Neural cell (in vitro differentiated cells): ENCODE measurements at regions not wholly inside any gene's neighbourhood (a gene's known extent, or its start where the extent isn't known, plus 50 kb on each side); places are given as distances from the start of the nearest gene placed in this dataset.

Experiments
- H2AFZ ChIP-seq: fragments of 200-600, 300-800 bp; sonication (generic), shearing (Covaris generic); 2 replicates; pipeline ENCODE4 v1.6.0; 2014; ENCODE audit warnings: low read depth, mild to moderate bottlenecking, antibody characterized with exemption, low read length, moderate library complexity
- H3F3A ChIP-seq: fragments of 200-600 bp; shearing (Covaris generic); 2 replicates; pipeline ENCODE4 v1.6.1; 2016; ENCODE audit warnings: mild to moderate bottlenecking, moderate library complexity, mixed read lengths, antibody characterized with exemption, low read length; ENCODE audit not compliant: insufficient read depth, poor library complexity, severe bottlenecking
- H3K27ac ChIP-seq: fragments of 200-600, 300-800 bp; sonication (generic), shearing (Covaris generic); 2 replicates; pipeline ENCODE4 v1.5.1; 2014; ENCODE audit warnings: mild to moderate bottlenecking, low read length, moderate library complexity
- H3K27me3 ChIP-seq: fragments of 300-800, 200-600 bp; sonication (generic), shearing (Covaris generic); 2 replicates; pipeline ENCODE4 v1.6.0; 2014; ENCODE audit warnings: mild to moderate bottlenecking, low read depth, low read length, moderate library complexity; ENCODE audit not compliant: insufficient read depth
- H3K36me3 ChIP-seq: fragments of 300-800, 200-600 bp; sonication (generic), shearing (Covaris generic); 2 replicates; pipeline ENCODE4 v1.5.1; 2014; ENCODE audit warnings: mild to moderate bottlenecking, antibody characterized with exemption, low read length, moderate library complexity; ENCODE audit not compliant: insufficient read depth
- H3K4me2 ChIP-seq: fragments of 300-800, 200-600 bp; sonication (generic), shearing (Covaris generic); 2 replicates; pipeline ENCODE4 v1.6.0; 2014; ENCODE audit warnings: mild to moderate bottlenecking, low read length
- H3K4me3 ChIP-seq: fragments of 300-800, 200-600 bp; sonication (generic), shearing (Covaris generic); 2 replicates; pipeline ENCODE4 v1.5.1; 2014; ENCODE audit warnings: mild to moderate bottlenecking, low read length, moderate library complexity
- H3K79me2 ChIP-seq: fragments of 200-600 bp; shearing (Covaris generic); replicated peaks from 2 replicates; pipeline ENCODE4 v1.6.0; 2014; ENCODE audit warnings: mild to moderate bottlenecking, low read length, moderate library complexity; ENCODE audit not compliant: insufficient read depth
- H3K9ac ChIP-seq: fragments of 300-800, 200-600 bp; sonication (generic), shearing (Covaris generic); 2 replicates; pipeline ENCODE4 v1.6.1; 2016; ENCODE audit warnings: mild to moderate bottlenecking, low read length, mixed read lengths
- H3K9me2 ChIP-seq: fragments of 200-600 bp; shearing (Covaris generic); 2 replicates; pipeline ENCODE4 v1.6.1; 2016; ENCODE audit warnings: mild to moderate bottlenecking, low read length, mixed read lengths; ENCODE audit not compliant: insufficient read depth
- H3K9me3 ChIP-seq: fragments of 200-600, 300-800 bp; sonication (generic), shearing (Covaris generic); 2 replicates; pipeline ENCODE4 v1.6.1; 2016; ENCODE audit warnings: mild to moderate bottlenecking, mixed run types, low read length, moderate library complexity, mixed read lengths
- H4K20me1 ChIP-seq: fragments of 200-600 bp; shearing (Covaris generic); 2 replicates; pipeline ENCODE4 v1.6.1; 2016; ENCODE audit warnings: mild to moderate bottlenecking, mixed run types; ENCODE audit not compliant: insufficient read depth
- EP300 ChIP-seq: fragments of 450-650 bp; conservative IDR thresholded peaks from 2 replicates; pipeline ENCODE4 v1.6.1; 2014; ENCODE audit warnings: antibody characterized with exemption, mild to moderate bottlenecking, moderate library complexity; ENCODE audit not compliant: poor library complexity, severe bottlenecking
- EZH2 ChIP-seq: fragments of 200-600, 300-800 bp; shearing (Covaris generic), sonication (generic); IDR thresholded peaks from 2 replicates; pipeline ENCODE4 v1.6.1; 2014; ENCODE audit warnings: antibody characterized with exemption, low read length, borderline replicate concordance, mild to moderate bottlenecking; ENCODE audit not compliant: insufficient read depth, poor library complexity, severe bottlenecking
- MXI1 ChIP-seq: fragments of 450-650 bp; conservative IDR thresholded peaks from 2 replicates; pipeline ENCODE4 v1.6.1; 2014; ENCODE audit warnings: antibody characterized with exemption, mild to moderate bottlenecking; ENCODE audit not compliant: poor library complexity, severe bottlenecking
- POLR2AphosphoS5 ChIP-seq: IDR thresholded peaks from 2 replicates; pipeline ENCODE4 v1.6.1; 2012
- RAD21 ChIP-seq: fragments of 450-650 bp; conservative IDR thresholded peaks from 2 replicates; pipeline ENCODE4 v1.6.1; 2014; ENCODE audit warnings: antibody characterized with exemption, mild to moderate bottlenecking, moderate library complexity
- SMC3 ChIP-seq: fragments of 450-650 bp; conservative IDR thresholded peaks from 2 replicates; pipeline ENCODE4 v1.6.1; 2014; ENCODE audit warnings: antibody characterized with exemption, mild to moderate bottlenecking, moderate library complexity; ENCODE audit not compliant: poor library complexity
- TAF1 ChIP-seq: IDR thresholded peaks from 2 replicates; pipeline ENCODE4 v1.6.1; 2012; ENCODE audit warnings: low read depth
- TF ChIP-seq, protein P1 (sequence below): fragments of 450-650 bp; IDR thresholded peaks from 2 replicates; pipeline ENCODE4 v1.5.1; 2014; ENCODE audit warnings: antibody characterized with exemption, mild to moderate bottlenecking, moderate library complexity; ENCODE audit not compliant: poor library complexity, severe bottlenecking
- TF ChIP-seq, protein P2 (sequence below): IDR thresholded peaks from 2 replicates; pipeline ENCODE4 v1.6.1; 2012; ENCODE audit warnings: borderline replicate concordance

DNA sequence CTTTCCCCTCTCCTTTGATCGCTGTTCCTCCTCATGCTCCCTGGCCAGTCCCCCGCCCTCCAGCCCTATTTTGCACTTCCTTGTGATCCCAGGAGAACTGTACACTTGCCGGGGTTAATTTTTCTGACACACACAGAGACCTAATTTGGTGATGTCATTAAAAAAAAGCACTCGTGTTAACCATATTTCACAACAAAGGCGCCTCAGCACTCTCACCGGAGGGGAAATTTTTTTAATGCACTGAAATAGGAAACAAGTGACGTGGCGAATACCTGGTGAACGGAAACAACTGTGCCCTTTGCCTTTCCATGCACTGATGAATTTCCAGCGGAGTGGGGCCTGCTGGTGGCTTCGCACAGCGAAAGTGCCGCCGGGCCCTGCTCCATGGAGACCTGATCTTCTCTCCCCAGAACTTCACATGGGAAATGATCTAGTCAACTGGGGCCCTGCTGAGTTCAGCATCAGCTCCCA lies 53.9 kb upstream of the TAGAP start:
- H2AFZ ChIP-seq = no peak overlapping the region
- no peaks in the 10 kb centered on the region for H3K9me2 ChIP-seq
- H3K27me3 ChIP-seq = no peaks in the 10 kb centered on the region
- no peaks in the 10 kb centered on the region for H3K36me3 ChIP-seq
- H4K20me1 ChIP-seq = no peaks in the 10 kb centered on the region
- H3K9ac ChIP-seq = no peak overlapping the region
- H3K27ac ChIP-seq = no peak overlapping the region
- H3K9me3 ChIP-seq = no peaks in the 10 kb centered on the region
- H3K79me2 ChIP-seq = no peaks in the 10 kb centered on the region
- no peak for TF ChIP-seq MXI1
- no peak for TF ChIP-seq EZH2
- TF ChIP-seq, protein P1, sequence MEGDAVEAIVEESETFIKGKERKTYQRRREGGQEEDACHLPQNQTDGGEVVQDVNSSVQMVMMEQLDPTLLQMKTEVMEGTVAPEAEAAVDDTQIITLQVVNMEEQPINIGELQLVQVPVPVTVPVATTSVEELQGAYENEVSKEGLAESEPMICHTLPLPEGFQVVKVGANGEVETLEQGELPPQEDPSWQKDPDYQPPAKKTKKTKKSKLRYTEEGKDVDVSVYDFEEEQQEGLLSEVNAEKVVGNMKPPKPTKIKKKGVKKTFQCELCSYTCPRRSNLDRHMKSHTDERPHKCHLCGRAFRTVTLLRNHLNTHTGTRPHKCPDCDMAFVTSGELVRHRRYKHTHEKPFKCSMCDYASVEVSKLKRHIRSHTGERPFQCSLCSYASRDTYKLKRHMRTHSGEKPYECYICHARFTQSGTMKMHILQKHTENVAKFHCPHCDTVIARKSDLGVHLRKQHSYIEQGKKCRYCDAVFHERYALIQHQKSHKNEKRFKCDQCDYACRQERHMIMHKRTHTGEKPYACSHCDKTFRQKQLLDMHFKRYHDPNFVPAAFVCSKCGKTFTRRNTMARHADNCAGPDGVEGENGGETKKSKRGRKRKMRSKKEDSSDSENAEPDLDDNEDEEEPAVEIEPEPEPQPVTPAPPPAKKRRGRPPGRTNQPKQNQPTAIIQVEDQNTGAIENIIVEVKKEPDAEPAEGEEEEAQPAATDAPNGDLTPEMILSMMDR = no peak
- no peak for TF ChIP-seq TAF1
- TF ChIP-seq POLR2AphosphoS5 = no peak
- TF ChIP-seq, protein P2, sequence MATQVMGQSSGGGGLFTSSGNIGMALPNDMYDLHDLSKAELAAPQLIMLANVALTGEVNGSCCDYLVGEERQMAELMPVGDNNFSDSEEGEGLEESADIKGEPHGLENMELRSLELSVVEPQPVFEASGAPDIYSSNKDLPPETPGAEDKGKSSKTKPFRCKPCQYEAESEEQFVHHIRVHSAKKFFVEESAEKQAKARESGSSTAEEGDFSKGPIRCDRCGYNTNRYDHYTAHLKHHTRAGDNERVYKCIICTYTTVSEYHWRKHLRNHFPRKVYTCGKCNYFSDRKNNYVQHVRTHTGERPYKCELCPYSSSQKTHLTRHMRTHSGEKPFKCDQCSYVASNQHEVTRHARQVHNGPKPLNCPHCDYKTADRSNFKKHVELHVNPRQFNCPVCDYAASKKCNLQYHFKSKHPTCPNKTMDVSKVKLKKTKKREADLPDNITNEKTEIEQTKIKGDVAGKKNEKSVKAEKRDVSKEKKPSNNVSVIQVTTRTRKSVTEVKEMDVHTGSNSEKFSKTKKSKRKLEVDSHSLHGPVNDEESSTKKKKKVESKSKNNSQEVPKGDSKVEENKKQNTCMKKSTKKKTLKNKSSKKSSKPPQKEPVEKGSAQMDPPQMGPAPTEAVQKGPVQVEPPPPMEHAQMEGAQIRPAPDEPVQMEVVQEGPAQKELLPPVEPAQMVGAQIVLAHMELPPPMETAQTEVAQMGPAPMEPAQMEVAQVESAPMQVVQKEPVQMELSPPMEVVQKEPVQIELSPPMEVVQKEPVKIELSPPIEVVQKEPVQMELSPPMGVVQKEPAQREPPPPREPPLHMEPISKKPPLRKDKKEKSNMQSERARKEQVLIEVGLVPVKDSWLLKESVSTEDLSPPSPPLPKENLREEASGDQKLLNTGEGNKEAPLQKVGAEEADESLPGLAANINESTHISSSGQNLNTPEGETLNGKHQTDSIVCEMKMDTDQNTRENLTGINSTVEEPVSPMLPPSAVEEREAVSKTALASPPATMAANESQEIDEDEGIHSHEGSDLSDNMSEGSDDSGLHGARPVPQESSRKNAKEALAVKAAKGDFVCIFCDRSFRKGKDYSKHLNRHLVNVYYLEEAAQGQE = no peak
- TF ChIP-seq SMC3 = no peak
- TF ChIP-seq RAD21 = no peak
- no peak for TF ChIP-seq EP300
- no peak overlapping the region for H3K4me3 ChIP-seq
- no peaks in the 10 kb centered on the region for H3F3A ChIP-seq
- H3K4me2 ChIP-seq = no peak overlapping the region

DNA sequence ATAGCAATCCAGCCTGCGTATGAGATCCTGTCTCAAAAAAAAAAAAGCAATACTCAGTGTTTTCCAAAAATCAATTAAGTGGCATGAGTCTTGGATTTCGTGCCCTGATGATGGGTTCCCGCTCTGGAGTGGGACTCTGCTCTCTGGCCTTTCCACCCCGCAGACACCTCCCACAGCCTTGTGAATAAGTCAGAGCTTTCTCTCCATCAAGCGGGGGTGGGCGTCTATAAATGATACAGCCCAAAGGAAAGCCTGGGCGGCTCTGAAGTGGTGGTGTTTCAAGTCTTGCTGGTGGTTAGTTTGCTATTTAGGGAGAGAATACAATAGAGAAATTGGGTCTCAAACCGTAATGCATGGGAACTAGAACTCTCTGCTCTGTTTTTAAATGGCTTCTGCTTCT lies 52.5 kb upstream of the TAGAP start:
- no peaks in the 10 kb centered on the region for H3K79me2 ChIP-seq
- TF ChIP-seq RAD21 = no peak
- TF ChIP-seq EP300 = no peak
- TF ChIP-seq SMC3 = no peak
- no peak for TF ChIP-seq EZH2
- TF ChIP-seq, protein P1 = no peak
- TF ChIP-seq, protein P2 = no peak
- TF ChIP-seq POLR2AphosphoS5 = no peak
- no peak for TF ChIP-seq TAF1
- TF ChIP-seq MXI1 = no peak
- no peak overlapping the region for H3K9ac ChIP-seq
- no peaks in the 10 kb centered on the region for H3K27me3 ChIP-seq
- no peaks in the 10 kb centered on the region for H3K36me3 ChIP-seq
- no peak overlapping the region for H3K4me3 ChIP-seq
- no peaks in the 10 kb centered on the region for H4K20me1 ChIP-seq
- no peak overlapping the region for H3K27ac ChIP-seq
- no peak overlapping the region for H2AFZ ChIP-seq
- no peaks in the 10 kb centered on the region for H3K9me3 ChIP-seq
- no peaks in the 10 kb centered on the region for H3F3A ChIP-seq
- H3K4me2 ChIP-seq = no peak overlapping the region
- no peaks in the 10 kb centered on the region for H3K9me2 ChIP-seq
